ENCODE measurements at regions not wholly inside any gene's neighbourhood (a gene's known extent, or its start where the extent isn't known, plus 50 kb on each side); places are given as distances from the start of the nearest gene placed in this dataset.

GRCh38 chr16:60682219-60682618 lies 1354.0 kb downstream of the CDH8 start:
- H4K20me1 ChIP-seq (ENCODE audit: insufficient read depth), result no peaks in the 10 kb centered on the region
- no peak overlapping the region for H3K4me2 ChIP-seq (ENCODE audit: low read length)
- H3F3A ChIP-seq (ENCODE audit: insufficient read depth, low read length, poor library complexity, severe bottlenecking), result no peaks in the 10 kb centered on the region
- no peak overlapping the region for H3K27ac ChIP-seq (ENCODE audit: low read length)
- no peaks in the 10 kb centered on the region for H3K9me2 ChIP-seq (ENCODE audit: insufficient read depth, low read length)
- TF ChIP-seq SMC3 (conservative IDR thresholded peaks at IDR 0.05; ENCODE audit: poor library complexity), result no peak
- TF ChIP-seq REST (IDR thresholded peaks at IDR 0.05; ENCODE audit: borderline replicate concordance), result no peak
- TF ChIP-seq EZH2 (IDR thresholded peaks at IDR 0.05; ENCODE audit: borderline replicate concordance, insufficient read depth, low read length, poor library complexity, severe bottlenecking), result no peak
- no peak for TF ChIP-seq RAD21 (conservative IDR thresholded peaks at IDR 0.05)
- TF ChIP-seq TAF1 (IDR thresholded peaks at IDR 0.05; ENCODE audit: low read depth), result no peak
- no peak for TF ChIP-seq MXI1 (conservative IDR thresholded peaks at IDR 0.05; ENCODE audit: poor library complexity, severe bottlenecking)
- no peak for TF ChIP-seq EP300 (conservative IDR thresholded peaks at IDR 0.05; ENCODE audit: poor library complexity, severe bottlenecking)
- no peak for TF ChIP-seq POLR2AphosphoS5 (IDR thresholded peaks at IDR 0.05)
- TF ChIP-seq CTCF (IDR thresholded peaks at IDR 0.05; ENCODE audit: poor library complexity, severe bottlenecking), result no peak
- H3K9me3 ChIP-seq (ENCODE audit: low read length), result no peaks in the 10 kb centered on the region
- no peaks in the 10 kb centered on the region for H3K27me3 ChIP-seq (ENCODE audit: insufficient read depth, low read depth, low read length)
- no peak overlapping the region for H3K9ac ChIP-seq (ENCODE audit: low read length)
- H3K79me2 ChIP-seq (replicated peaks; ENCODE audit: insufficient read depth, low read length), result no peaks in the 10 kb centered on the region
- no peaks in the 10 kb centered on the region for H3K36me3 ChIP-seq (ENCODE audit: insufficient read depth, low read length)
- H3K4me3 ChIP-seq (ENCODE audit: low read length), result no peak overlapping the region
- H2AFZ ChIP-seq (ENCODE audit: low read depth, low read length), result no peak overlapping the region

- Histone ChIP-seq H3K4me2 (ENCODE audit: low read length) (no peak overlapping the region), H3K27me3 (ENCODE audit: insufficient read depth, low read depth, low read length) (no peaks in the 10 kb centered on the region), H3F3A (ENCODE audit: insufficient read depth, low read length, poor library complexity, severe bottlenecking) (no peaks in the 10 kb centered on the region), H3K4me3 (ENCODE audit: low read length) (no peak overlapping the region), H3K27ac (ENCODE audit: low read length) (no peak overlapping the region), H3K9me3 (ENCODE audit: low read length) (no peaks in the 10 kb centered on the region), H3K79me2 (replicated peaks; ENCODE audit: insufficient read depth, low read length) (no peaks in the 10 kb centered on the region), H2AFZ (ENCODE audit: low read depth, low read length) (no peak overlapping the region), H3K36me3 (ENCODE audit: insufficient read depth, low read length) (no peaks in the 10 kb centered on the region), H4K20me1 (ENCODE audit: insufficient read depth) (no peaks in the 10 kb centered on the region), H3K9ac (ENCODE audit: low read length) (no peak overlapping the region), H3K9me2 (ENCODE audit: insufficient read depth, low read length) (no peaks in the 10 kb centered on the region)
- no peak for TF ChIP-seq EP300 (conservative IDR thresholded peaks at IDR 0.05; ENCODE audit: poor library complexity, severe bottlenecking)
- TF ChIP-seq REST (IDR thresholded peaks at IDR 0.05; ENCODE audit: borderline replicate concordance), result no peak
- no peak for TF ChIP-seq CTCF (IDR thresholded peaks at IDR 0.05; ENCODE audit: poor library complexity, severe bottlenecking)
- no peak for TF ChIP-seq TAF1 (IDR thresholded peaks at IDR 0.05; ENCODE audit: low read depth)
- no peak for TF ChIP-seq SMC3 (conservative IDR thresholded peaks at IDR 0.05; ENCODE audit: poor library complexity)
- TF ChIP-seq POLR2AphosphoS5 (IDR thresholded peaks at IDR 0.05), result no peak
- no peak for TF ChIP-seq EZH2 (IDR thresholded peaks at IDR 0.05; ENCODE audit: borderline replicate concordance, insufficient read depth, low read length, poor library complexity, severe bottlenecking)
- TF ChIP-seq MXI1 (conservative IDR thresholded peaks at IDR 0.05; ENCODE audit: poor library complexity, severe bottlenecking), result no peak
Measured at GRCh38 chr16:60681043-60681442, 1355.2 kb downstream of the CDH8 start.

All from neural cell (in vitro differentiated cells).